Tibial nerve (tissue), 4 donors: ENCODE measurements at regions not wholly inside any gene's neighbourhood (a gene's known extent, or its start where the extent isn't known, plus 50 kb on each side); places are given as distances from the start of the nearest gene placed in this dataset.

ENCODE experiments used
- DNase-seq, 2 donors: peaks; one replicate each; pipeline ENCODE4 v3.0.0-alpha.2; 2019; ENCODE audit warnings: low spot score in 2 of 2
- H3K27ac ChIP-seq, 4 donors: fragments of 200-600 bp; sonication (generic) in 3 of 4; one replicate each; pipeline ENCODE4 v1.5.1; 2017 to 2019; ENCODE audit warnings: mild to moderate bottlenecking in 1 of 4
- H3K27me3 ChIP-seq, 2 donors: fragments of 200-600 bp; sonication (generic) in 1 of 2; one replicate each; pipeline versions ENCODE4 v1.5.1 to v1.6.0; 2017 to 2019
- H3K36me3 ChIP-seq, 3 donors: fragments of 200-600 bp; sonication (generic); one replicate each; pipeline ENCODE4 v1.5.1; 2018 to 2019
- H3K4me1 ChIP-seq, 4 donors: fragments of 200-600 bp; sonication (generic) in 3 of 4; one replicate each; pipeline ENCODE4 v1.5.1; 2017 to 2019
- H3K4me3 ChIP-seq, 4 donors: fragments of 200-600 bp; sonication (generic) in 3 of 4; one replicate each; pipeline ENCODE4 v1.5.1; 2017 to 2019; ENCODE audit warnings: mild to moderate bottlenecking in 1 of 4, moderate library complexity in 1 of 4
- H3K9me3 ChIP-seq, 4 donors: fragments of 200-600 bp; sonication (generic) in 3 of 4; one replicate each; pipeline ENCODE4 v1.5.1; 2017 to 2019
- CTCF ChIP-seq, 5 experiments: fragments of 200-600 bp in 3 of 5; fragments of 450-650 bp in 2 of 5; sonication (generic) in 3 of 5; IDR thresholded peaks; one replicate each; pipeline ENCODE4 v1.5.1; 2016 to 2019; ENCODE audit warnings: antibody characterized with exemption in 5 of 5, mild to moderate bottlenecking in 3 of 5, moderate library complexity in 2 of 5
- EP300 ChIP-seq, 2 donors: sonication (generic); formaldehyde crosslinking; IDR thresholded peaks; one replicate each; pipeline ENCODE4 v1.6.1; 2017; ENCODE audit warnings: antibody characterized with exemption in 2 of 2, mild to moderate bottlenecking in 1 of 2
- POLR2A ChIP-seq, 2 donors: fragments of 450-650 bp; IDR thresholded peaks; one replicate each; pipeline ENCODE4 v1.6.1; 2017; ENCODE audit warnings: antibody characterized with exemption in 2 of 2, mild to moderate bottlenecking in 2 of 2, moderate library complexity in 2 of 2
- WGBS, 2 donors: methylation state at CpG; one replicate each; pipeline ENCODE4 v1.1.5; 2018; 5-methylcytosine and 5-hydroxymethylcytosine counted together

- H3K27me3 ChIP-seq: no peaks in the 10 kb centered on the region
- no peak overlapping the region for H3K4me3 ChIP-seq
- no peaks in the 10 kb centered on the region for H3K36me3 ChIP-seq
- DNase-seq: no peak
- H3K4me1 ChIP-seq: peaks cover 0 to 24% (median 5%) of the 10 kb centered on the region in 4 donors
- WGBS, 2 donors: 64 to 70% methylated on average over 11 of the region's 11 CpGs
- no peak for TF ChIP-seq CTCF (IDR thresholded peaks at IDR 0.05)
- TF ChIP-seq EP300 (IDR thresholded peaks at IDR 0.05): no peak
- TF ChIP-seq POLR2A (IDR thresholded peaks at IDR 0.05): no peak
- no peak overlapping the region for H3K27ac ChIP-seq
- no peaks in the 10 kb centered on the region for H3K9me3 ChIP-seq
Measured at GRCh38 chr17:72432143-72432621, 311.4 kb downstream of the SOX9 start.

- Histone ChIP-seq H3K4me1 (peaks cover 0 to 20% (median 5%) of the 10 kb centered on the region in 4 donors), H3K9me3 (no peaks in the 10 kb centered on the region), H3K36me3 (no peaks in the 10 kb centered on the region), H3K27me3 (no peaks in the 10 kb centered on the region), H3K27ac (no peak overlapping the region), H3K4me3 (no peak overlapping the region)
- WGBS, 2 donors: 61 to 64% methylated on average over 4 of the region's 4 CpGs
- no peak for TF ChIP-seq POLR2A (IDR thresholded peaks at IDR 0.05)
- no peak for TF ChIP-seq CTCF (IDR thresholded peaks at IDR 0.05)
- TF ChIP-seq EP300 (IDR thresholded peaks at IDR 0.05): no peak
- DNase-seq: no peak
Measured at GRCh38 chr17:72432881-72433280, 312.1 kb downstream of the SOX9 start.

- no peak overlapping the region for H3K27ac ChIP-seq
- H3K9me3 ChIP-seq: no peaks in the 10 kb centered on the region
- no peaks in the 10 kb centered on the region for H3K36me3 ChIP-seq
- peaks cover 0 to 20% (median 5%) of the 10 kb centered on the region in 4 donors for H3K4me1 ChIP-seq
- 79 to 85% methylated on average over 3 of the region's 3 CpGs for WGBS, 2 donors
- no peak for DNase-seq
- no peak overlapping the region for H3K4me3 ChIP-seq
- TF ChIP-seq CTCF (IDR thresholded peaks at IDR 0.05): no peak
- no peak for TF ChIP-seq EP300 (IDR thresholded peaks at IDR 0.05)
- no peaks in the 10 kb centered on the region for H3K27me3 ChIP-seq
Measured at GRCh38 chr17:72433797-72434196, 313.0 kb downstream of the SOX9 start.

- Histone ChIP-seq H3K4me1 (peaks cover 0 to 20% (median 5%) of the 10 kb centered on the region in 4 donors), H3K27me3 (no peaks in the 10 kb centered on the region), H3K4me3 (no peak overlapping the region), H3K36me3 (no peaks in the 10 kb centered on the region), H3K27ac (no peak overlapping the region), H3K9me3 (no peaks in the 10 kb centered on the region)
- DNase-seq: no peak
- no peak for TF ChIP-seq EP300 (IDR thresholded peaks at IDR 0.05)
- no peak for TF ChIP-seq POLR2A (IDR thresholded peaks at IDR 0.05)
- TF ChIP-seq CTCF (IDR thresholded peaks at IDR 0.05): no peak
Measured at GRCh38 chr17:72434581-72434980, 313.8 kb downstream of the SOX9 start.

GRCh38 chr17:72434991-72435618 is 314.3 kb downstream of the SOX9 start:
- TF ChIP-seq EP300 (IDR thresholded peaks at IDR 0.05): no peak
- no peak for TF ChIP-seq POLR2A (IDR thresholded peaks at IDR 0.05)
- no peak for TF ChIP-seq CTCF (IDR thresholded peaks at IDR 0.05)
- no peak overlapping the region for H3K27ac ChIP-seq
- no peaks in the 10 kb centered on the region for H3K27me3 ChIP-seq
- peaks cover 0 to 20% (median 5%) of the 10 kb centered on the region in 4 donors for H3K4me1 ChIP-seq
- no peak for DNase-seq
- no peaks in the 10 kb centered on the region for H3K36me3 ChIP-seq
- 89 to 96% methylated on average over 9 of the region's 9 CpGs for WGBS, 2 donors
- H3K4me3 ChIP-seq: no peak overlapping the region
- H3K9me3 ChIP-seq: no peaks in the 10 kb centered on the region
